H1 (cell line): ENCODE measurements at regions not wholly inside any gene's neighbourhood (a gene's known extent, or its start where the extent isn't known, plus 50 kb on each side); places are given as distances from the start of the nearest gene placed in this dataset.

Experiments used
- CTCF ChIA-PET: fragments of 300-600 bp; sonication (Branson Sonifier 250); formaldehyde crosslinking; loops from one replicate; lab custom pipeline; 2021; ENCODE audit not compliant: partially characterized antibody; lab: Charles Lee
- POLR2A ChIA-PET: fragments of 300-600 bp; sonication (Branson Sonifier 250); formaldehyde crosslinking; loops from one replicate; lab custom pipeline; 2021; ENCODE audit warnings: inconsistent platforms; ENCODE audit not compliant: partially characterized antibody; lab: Charles Lee
- DNase-seq, 2 experiments: peaks; one replicate each; pipeline versions ENCODE4 v3.0.0 to v3.0.0-alpha.2; 2010 to 2022; ENCODE audit warnings: low spot score in 2 of 2, low read depth in 1 of 2, mixed read lengths in 1 of 2
- FAIRE-seq: peaks from 2 replicates; lab custom pipeline; 2011; peaks lifted over from hg19 to GRCh38; lab: Jason Lieb, UNC
- H2AFZ ChIP-seq: 2 replicates; pipeline ENCODE4 v1.8.1; 2012; ENCODE audit warnings: low read length, inconsistent platforms
- H2AK5ac ChIP-seq: 2 replicates; pipeline ENCODE4 v1.6.1; 2013; ENCODE audit warnings: low read depth, low read length
- H2BK120ac ChIP-seq: replicated peaks from 2 replicates; pipeline ENCODE3; 2013; ENCODE audit warnings: low read depth, low read length, inconsistent platforms
- H2BK12ac ChIP-seq: 2 replicates; pipeline ENCODE4 v1.6.1; 2013; ENCODE audit warnings: low read depth, low read length
- H2BK15ac ChIP-seq: 2 replicates; pipeline ENCODE4 v1.6.1; 2013; ENCODE audit warnings: low read length
- H2BK20ac ChIP-seq: 2 replicates; pipeline ENCODE4 v1.6.1; 2013; ENCODE audit warnings: low read length
- H2BK5ac ChIP-seq: 2 replicates; pipeline ENCODE4 v1.6.1; 2013; ENCODE audit warnings: low read depth, low read length
- H3K14ac ChIP-seq: 2 replicates; pipeline ENCODE4 v1.6.1; 2013; ENCODE audit warnings: inconsistent platforms; ENCODE audit not compliant: insufficient read length
- H3K18ac ChIP-seq: 2 replicates; pipeline ENCODE4 v1.6.1; 2013; ENCODE audit warnings: low read length; ENCODE audit errors: extremely low read depth
- H3K23ac ChIP-seq: 2 replicates; pipeline ENCODE4 v1.6.1; 2013; ENCODE audit warnings: inconsistent platforms; ENCODE audit not compliant: insufficient read length
- H3K23me2 ChIP-seq: 2 replicates; pipeline ENCODE4 v1.6.1; 2013; ENCODE audit warnings: low read depth, low read length
- H3K27ac ChIP-seq: 2 replicates; pipeline ENCODE4 v1.6.1; 2011; ENCODE audit warnings: low read depth, low read length, inconsistent platforms
- H3K27me3 ChIP-seq, 4 experiments: replicated peaks in 1 of 4; 1 replicate in 1 of 4; 2 replicates in 3 of 4; pipeline versions ENCODE4 v1.6.1 to v1.8.1; 2011 to 2013; ENCODE audit warnings: low read length in 3 of 4, mild to moderate bottlenecking in 3 of 4, inconsistent platforms in 2 of 4, mixed read lengths in 2 of 4, moderate library complexity in 1 of 4; ENCODE audit not compliant: control insufficient read depth in 3 of 4, insufficient read depth in 3 of 4; ENCODE audit errors: extremely low read depth in 1 of 4
- H3K36me3 ChIP-seq, 4 experiments: 2 replicates each; pipeline versions ENCODE4 v1.6.1 to v1.8.1; 2011 to 2013; ENCODE audit warnings: mild to moderate bottlenecking in 4 of 4, low read length in 3 of 4, moderate library complexity in 2 of 4, control low read depth in 1 of 4, inconsistent platforms in 1 of 4; ENCODE audit not compliant: insufficient read depth in 4 of 4, control insufficient read depth in 2 of 4
- H3K4ac ChIP-seq: replicated peaks from 2 replicates; pipeline ENCODE3; 2013; ENCODE audit warnings: low read length, low read depth, mixed read lengths, inconsistent platforms; ENCODE audit not compliant: insufficient read length
- H3K4me1 ChIP-seq, 4 experiments: replicated peaks in 1 of 4; 1 replicate in 1 of 4; 2 replicates in 3 of 4; pipeline versions ENCODE4 v1.6.1 to v1.8.1; 2011 to 2013; ENCODE audit warnings: low read length in 3 of 4, inconsistent platforms in 2 of 4, mixed read lengths in 1 of 4; ENCODE audit not compliant: insufficient read depth in 4 of 4, control insufficient read depth in 3 of 4
- H3K4me2 ChIP-seq, 2 experiments: 2 replicates each; pipeline versions ENCODE4 v1.6.1 to v1.8.1; 2011 to 2013; ENCODE audit warnings: low read depth in 2 of 2, low read length in 2 of 2, control low read depth in 1 of 2, inconsistent platforms in 1 of 2, mild to moderate bottlenecking in 1 of 2; ENCODE audit not compliant: insufficient read depth in 1 of 2
- H3K4me3 ChIP-seq, 4 experiments: fragments of 200-600, 300-600 bp in 1 of 4; sonication (generic), shearing (Covaris generic), sonication (Bioruptor Twin) in 1 of 4; 2 replicates each; pipeline versions ENCODE4 v1.5.1 to v1.8.1; 2011 to 2016; ENCODE audit warnings: low read length in 4 of 4, low read depth in 3 of 4, control low read depth in 2 of 4, inconsistent platforms in 2 of 4, mild to moderate bottlenecking in 2 of 4, mixed read lengths in 1 of 4, moderate library complexity in 1 of 4; ENCODE audit not compliant: insufficient read depth in 2 of 4; ENCODE audit errors: extremely low read depth in 1 of 4
- H3K56ac ChIP-seq: replicated peaks from 2 replicates; pipeline ENCODE3; 2013; ENCODE audit warnings: low read depth, mild to moderate bottlenecking, mixed read lengths, low read length, inconsistent platforms; ENCODE audit not compliant: insufficient read length
- H3K79me1 ChIP-seq: 2 replicates; pipeline ENCODE4 v1.6.1; 2013; ENCODE audit warnings: low read depth, low read length, control low read depth
- H3K79me2 ChIP-seq, 2 experiments: 2 replicates each; pipeline versions ENCODE4 v1.6.1 to v1.8.1; 2012 to 2013; ENCODE audit warnings: low read length in 2 of 2, mild to moderate bottlenecking in 2 of 2, inconsistent platforms in 1 of 2; ENCODE audit not compliant: insufficient read depth in 2 of 2, control insufficient read depth in 1 of 2
- H3K9ac ChIP-seq, 4 experiments: replicated peaks in 1 of 4; 1 replicate in 1 of 4; 2 replicates in 3 of 4; pipeline versions ENCODE4 v1.6.1 to v1.8.1; 2011 to 2013; ENCODE audit warnings: low read depth in 3 of 4, low read length in 3 of 4, control low read depth in 2 of 4, mild to moderate bottlenecking in 2 of 4, moderate library complexity in 2 of 4, inconsistent platforms in 1 of 4; ENCODE audit errors: extremely low read depth in 1 of 4
- H3K9me3 ChIP-seq, 2 experiments: 2 replicates each; pipeline versions ENCODE4 v1.6.1 to v1.8.1; 2012 to 2013; ENCODE audit warnings: mild to moderate bottlenecking in 2 of 2, moderate library complexity in 2 of 2, control low read depth in 1 of 2, inconsistent platforms in 1 of 2, low read depth in 1 of 2, low read length in 1 of 2, mixed read lengths in 1 of 2; ENCODE audit not compliant: insufficient read depth in 2 of 2
- H4K20me1 ChIP-seq, 2 experiments: replicated peaks in 1 of 2; 2 replicates each; pipeline versions ENCODE3 to v1.8.1; 2011 to 2013; ENCODE audit warnings: inconsistent platforms in 2 of 2, low read length in 2 of 2, mild to moderate bottlenecking in 1 of 2; ENCODE audit not compliant: insufficient read depth in 2 of 2, control insufficient read depth in 1 of 2
- H4K5ac ChIP-seq: 2 replicates; pipeline ENCODE4 v1.6.1; 2013; ENCODE audit warnings: low read length, low read depth, mixed read lengths, inconsistent platforms; ENCODE audit not compliant: insufficient read length
- H4K8ac ChIP-seq: 2 replicates; pipeline ENCODE4 v1.8.0; 2013; ENCODE audit warnings: mild to moderate bottlenecking, moderate library complexity, low read length, inconsistent platforms; ENCODE audit not compliant: insufficient read depth; ENCODE audit errors: extremely low read depth
- H4K91ac ChIP-seq: replicated peaks from 2 replicates; pipeline ENCODE3; 2013; ENCODE audit warnings: low read length, mixed read lengths, inconsistent platforms; ENCODE audit not compliant: insufficient read length
- ATF3 ChIP-seq: IDR thresholded peaks from 2 replicates; pipeline ENCODE4 v1.6.1; 2011; ENCODE audit warnings: low read depth, mild to moderate bottlenecking, low read length; ENCODE audit not compliant: insufficient read depth
- BACH1 ChIP-seq: IDR thresholded peaks from 2 replicates; pipeline ENCODE4 v1.6.1; 2012; ENCODE audit warnings: low read length, improper control_type of control experiment
- CTBP2 ChIP-seq: IDR thresholded peaks from 2 replicates; pipeline ENCODE4 v1.7.0; 2011; ENCODE audit warnings: borderline replicate concordance, mild to moderate bottlenecking, moderate library complexity, mixed read lengths, low read length; ENCODE audit not compliant: insufficient read depth, insufficient read length
- EZH2 ChIP-seq: fragments of 200-600 bp; sonication (generic); IDR thresholded peaks from 2 replicates; pipeline ENCODE4 v1.7.1; 2012; ENCODE audit warnings: low read depth, mild to moderate bottlenecking, moderate library complexity, low read length, inconsistent platforms; ENCODE audit not compliant: severe bottlenecking
- JUN ChIP-seq: IDR thresholded peaks from 2 replicates; pipeline ENCODE4 v1.6.1; 2011; ENCODE audit warnings: low read depth, mild to moderate bottlenecking, improper control_type of control experiment, low read length
- NANOG ChIP-seq: IDR thresholded peaks from 2 replicates; pipeline ENCODE4 v1.6.1; 2011; ENCODE audit warnings: low read length, low read depth, mild to moderate bottlenecking, inconsistent platforms; ENCODE audit not compliant: insufficient read depth, poor library complexity, severe bottlenecking
- POLR2A ChIP-seq, 2 experiments: IDR thresholded peaks; 1 replicate in 1 of 2; 2 replicates in 1 of 2; pipeline ENCODE4 v1.6.1; 2011; ENCODE audit warnings: low read depth in 2 of 2, low read length in 2 of 2, mild to moderate bottlenecking in 2 of 2; ENCODE audit errors: control extremely low read depth in 1 of 2
- POLR2AphosphoS5 ChIP-seq: IDR thresholded peaks from 2 replicates; pipeline ENCODE4 v1.6.1; 2011; ENCODE audit warnings: low read depth, low read length
- TBP ChIP-seq: IDR thresholded peaks from 2 replicates; pipeline ENCODE4 v1.6.1; 2011; ENCODE audit warnings: low read depth, low read length, improper control_type of control experiment
- WGBS, 2 experiments: shearing (Covaris generic) in 1 of 2; methylation state at CpG; one replicate each; pipeline versions ENCODE4 v1.1.6 to v1.1.7; 2013 to 2015; ENCODE audit warnings: low lambda C conversion rate in 2 of 2, mixed read lengths in 2 of 2, inconsistent platforms in 1 of 2, low coverage in 1 of 2, missing lambda C conversion rate in 1 of 2; ENCODE audit not compliant: insufficient replicate concordance in 2 of 2, insufficient coverage in 1 of 2, insufficient read length in 1 of 2; ENCODE audit errors: extremely low coverage in 1 of 2, missing lambda C conversion rate in 1 of 2; 5-methylcytosine and 5-hydroxymethylcytosine counted together

GRCh38 chr15:75775296-75776064 lies 62.8 kb upstream of the CSPG4 start:
- H3K4me2 ChIP-seq, result no peak overlapping the region
- no peak overlapping the region for H3K4me3 ChIP-seq
- FAIRE-seq (no peak), DNase-seq (peak in 1 of 2 experiments; percentile 61)
- H3K18ac ChIP-seq, result peak overlapping the region; percentile 48; the same call in 1 of the 2 replicates
- no peaks in the 10 kb centered on the region for H3K79me1 ChIP-seq
- H2BK15ac ChIP-seq, result no peak overlapping the region
- peaks cover 0 to 10% (median 6%) of the 10 kb centered on the region in 4 experiments; a peak in 4 of 7 replicates for H3K4me1 ChIP-seq
- H3K56ac ChIP-seq, result no peak overlapping the region
- peak overlapping the region; percentile 75 for H2BK12ac ChIP-seq
- ChIA-PET POLR2A (interaction anchor here (0.7 to 0.8 kb wide), 3 partner anchors 12 to 146 kb away, joined by 3 read pairs; no protein-coding TSS in a partner anchor), CTCF (interaction anchor here (0.5 to 1.4 kb wide), 6 partner anchors 11 to 364 kb away, joined by 3 to 4 read pairs (median 3); no protein-coding TSS in a partner anchor)
- no peak overlapping the region for H3K4ac ChIP-seq
- H3K14ac ChIP-seq, result no peak overlapping the region
- H2BK120ac ChIP-seq, result no peak overlapping the region
- H2AFZ ChIP-seq, result no peak overlapping the region
- 0 out of 2 replicates have a peak overlapping the region, but pooled peaks have one; percentile 18 for H2BK20ac ChIP-seq
- no peak overlapping the region for H2BK5ac ChIP-seq
- no peaks in the 10 kb centered on the region for H3K27me3 ChIP-seq
- no peak overlapping the region for H3K23ac ChIP-seq
- no peaks in the 10 kb centered on the region for H3K23me2 ChIP-seq
- peak overlapping the region; percentile 35 for H4K91ac ChIP-seq
- no peaks in the 10 kb centered on the region for H3K36me3 ChIP-seq
- no peaks in the 10 kb centered on the region for H3K79me2 ChIP-seq
- no peak overlapping the region for H3K27ac ChIP-seq
- no peak overlapping the region for H4K5ac ChIP-seq
- WGBS, 2 experiments, result 83% methylated on average over 8 of the region's 9 CpGs; no CpG with 5 or more reads in 1 of the 2 experiments
- no peaks in the 10 kb centered on the region for H4K20me1 ChIP-seq
- peak overlapping the region; percentile 53; the same call in 1 of the 2 replicates for H4K8ac ChIP-seq
- H3K9me3 ChIP-seq, result no peaks in the 10 kb centered on the region
- no peak overlapping the region for H2AK5ac ChIP-seq
- TF ChIP-seq ATF3 (no peak), JUN (no peak), BACH1 (no peak), POLR2A (IDR thresholded peaks at IDR 0.05; ENCODE audit: control extremely low read depth in 1 of 2, low read depth in 2 of 2, low read length in 2 of 2) (peak in 1 of 2 experiments; percentile 51; a peak in 1 of 3 replicates), POLR2AphosphoS5 (peak; percentile 29; the same call in 1 of the 2 replicates), TBP (peak; percentile 64; the same call in 1 of the 2 replicates), EZH2 (no peak), NANOG (no peak), CTBP2 (no peak)
- H3K9ac ChIP-seq, result no peak overlapping the region
